ENCODE measurements at regions not wholly inside any gene's neighbourhood (a gene's known extent, or its start where the extent isn't known, plus 50 kb on each side); places are given as distances from the start of the nearest gene placed in this dataset.
"Not testable (repeated sequence)": the region's sequence is repeated elsewhere in the genome, so short reads cannot be mapped to it uniquely, and the experiment has no call there.

- Histone ChIP-seq H3K4me3 (ENCODE audit: low read depth, low read length) (no peak overlapping the region), H3K27me3 (ENCODE audit: control insufficient read depth, insufficient read depth, low read length) (peaks cover 15% of the 10 kb centered on the region), H3K36me3 (ENCODE audit: control insufficient read depth, insufficient read depth, low read length) (no peaks in the 10 kb centered on the region)
- no peak for DNase-seq (ENCODE audit: low read depth)
- no peak for TF ChIP-seq CTCF (IDR thresholded peaks at IDR 0.05; ENCODE audit: insufficient read depth, low read length, severe bottlenecking)
- FAIRE-seq, result peak; percentile 50
These were observed 73.8 kb upstream of the CDON start for GRCh38 chr11:126136507-126136906.

GRCh38 chr11:126135235-126136176, 72.8 kb upstream of the CDON start:
- no peak for DNase-seq (ENCODE audit: low read depth)
- Histone ChIP-seq H3K27me3 (ENCODE audit: control insufficient read depth, insufficient read depth, low read length) (peaks cover 12% of the 10 kb centered on the region), H3K36me3 (ENCODE audit: control insufficient read depth, insufficient read depth, low read length) (no peaks in the 10 kb centered on the region), H3K4me3 (ENCODE audit: low read depth, low read length) (no peak overlapping the region)
- FAIRE-seq, result no peak
- TF ChIP-seq CTCF (IDR thresholded peaks at IDR 0.05; ENCODE audit: insufficient read depth, low read length, severe bottlenecking), result no peak

- FAIRE-seq (no peak), DNase-seq (ENCODE audit: low read depth) (no peak)
- H3K36me3 ChIP-seq (ENCODE audit: control insufficient read depth, insufficient read depth, low read length), result no peaks in the 10 kb centered on the region
- peaks cover 6% of the 10 kb centered on the region for H3K27me3 ChIP-seq (ENCODE audit: control insufficient read depth, insufficient read depth, low read length)
- H3K4me3 ChIP-seq (ENCODE audit: low read depth, low read length), result no peak overlapping the region
- no peak for TF ChIP-seq CTCF (IDR thresholded peaks at IDR 0.05; ENCODE audit: insufficient read depth, low read length, severe bottlenecking)
These were observed 71.9 kb upstream of the CDON start for GRCh38 chr11:126134461-126135155.

GRCh38 chr11:126133901-126134300, 71.2 kb upstream of the CDON start:
- Histone ChIP-seq H3K36me3 (ENCODE audit: control insufficient read depth, insufficient read depth, low read length) (no peaks in the 10 kb centered on the region), H3K4me3 (ENCODE audit: low read depth, low read length) (no peak overlapping the region), H3K27me3 (ENCODE audit: control insufficient read depth, insufficient read depth, low read length) (peaks cover 5% of the 10 kb centered on the region)
- no peak for TF ChIP-seq CTCF (IDR thresholded peaks at IDR 0.05; ENCODE audit: insufficient read depth, low read length, severe bottlenecking)
- no peak for FAIRE-seq
- no peak for DNase-seq (ENCODE audit: low read depth)

- Histone ChIP-seq H3K36me3 (ENCODE audit: control insufficient read depth, insufficient read depth, low read length) (no peaks in the 10 kb centered on the region), H3K27me3 (ENCODE audit: control insufficient read depth, insufficient read depth, low read length) (peaks cover 2% of the 10 kb centered on the region), H3K4me3 (ENCODE audit: low read depth, low read length) (no peak overlapping the region)
- DNase-seq (ENCODE audit: low read depth) (peak; percentile 56), FAIRE-seq (peak; percentile 89)
- TF ChIP-seq CTCF (IDR thresholded peaks at IDR 0.05; ENCODE audit: insufficient read depth, low read length, severe bottlenecking), result no peak
These were observed 69.7 kb upstream of the CDON start for GRCh38 chr11:126132319-126132718.

GRCh38 chr11:126130781-126131180, 68.1 kb upstream of the CDON start:
- H3K4me3 ChIP-seq (ENCODE audit: low read depth, low read length); H3K27me3 ChIP-seq (ENCODE audit: control insufficient read depth, insufficient read depth, low read length); DNase-seq (ENCODE audit: low read depth); FAIRE-seq; H3K36me3 ChIP-seq (ENCODE audit: control insufficient read depth, insufficient read depth, low read length): not testable (repeated sequence)
